AG09309 (cell line): ENCODE measurements at regions not wholly inside any gene's neighbourhood (a gene's known extent, or its start where the extent isn't known, plus 50 kb on each side); places are given as distances from the start of the nearest gene placed in this dataset.

Experiments
- DNase-seq: peaks from one replicate; pipeline ENCODE4 v3.0.0-alpha.2; 2010; ENCODE audit warnings: low read depth
- H3K4me3 ChIP-seq: 2 replicates; pipeline ENCODE4 v1.5.1; 2011; ENCODE audit warnings: mild to moderate bottlenecking, low read depth, low read length, moderate library complexity; ENCODE audit not compliant: control insufficient read depth
- TF ChIP-seq, protein P1 (sequence below): IDR thresholded peaks from 2 replicates; pipeline ENCODE4 v1.5.1; 2011; ENCODE audit warnings: mild to moderate bottlenecking, low read depth, low read length, inconsistent platforms; ENCODE audit not compliant: insufficient read depth, control insufficient read depth; ENCODE audit errors: missing control alignments

GRCh38 chr17:77343031-77343800 is 202.4 kb downstream of the SEC14L1 start:
- DNase-seq, result no peak
- H3K4me3 ChIP-seq, result no peak overlapping the region
- TF ChIP-seq, protein P1, sequence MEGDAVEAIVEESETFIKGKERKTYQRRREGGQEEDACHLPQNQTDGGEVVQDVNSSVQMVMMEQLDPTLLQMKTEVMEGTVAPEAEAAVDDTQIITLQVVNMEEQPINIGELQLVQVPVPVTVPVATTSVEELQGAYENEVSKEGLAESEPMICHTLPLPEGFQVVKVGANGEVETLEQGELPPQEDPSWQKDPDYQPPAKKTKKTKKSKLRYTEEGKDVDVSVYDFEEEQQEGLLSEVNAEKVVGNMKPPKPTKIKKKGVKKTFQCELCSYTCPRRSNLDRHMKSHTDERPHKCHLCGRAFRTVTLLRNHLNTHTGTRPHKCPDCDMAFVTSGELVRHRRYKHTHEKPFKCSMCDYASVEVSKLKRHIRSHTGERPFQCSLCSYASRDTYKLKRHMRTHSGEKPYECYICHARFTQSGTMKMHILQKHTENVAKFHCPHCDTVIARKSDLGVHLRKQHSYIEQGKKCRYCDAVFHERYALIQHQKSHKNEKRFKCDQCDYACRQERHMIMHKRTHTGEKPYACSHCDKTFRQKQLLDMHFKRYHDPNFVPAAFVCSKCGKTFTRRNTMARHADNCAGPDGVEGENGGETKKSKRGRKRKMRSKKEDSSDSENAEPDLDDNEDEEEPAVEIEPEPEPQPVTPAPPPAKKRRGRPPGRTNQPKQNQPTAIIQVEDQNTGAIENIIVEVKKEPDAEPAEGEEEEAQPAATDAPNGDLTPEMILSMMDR, result no peak

GRCh38 chr17:77344038-77344437 is 203.3 kb downstream of the SEC14L1 start:
- no peak overlapping the region for H3K4me3 ChIP-seq
- TF ChIP-seq, protein P1, result no peak
- DNase-seq, result no peak

DNA sequence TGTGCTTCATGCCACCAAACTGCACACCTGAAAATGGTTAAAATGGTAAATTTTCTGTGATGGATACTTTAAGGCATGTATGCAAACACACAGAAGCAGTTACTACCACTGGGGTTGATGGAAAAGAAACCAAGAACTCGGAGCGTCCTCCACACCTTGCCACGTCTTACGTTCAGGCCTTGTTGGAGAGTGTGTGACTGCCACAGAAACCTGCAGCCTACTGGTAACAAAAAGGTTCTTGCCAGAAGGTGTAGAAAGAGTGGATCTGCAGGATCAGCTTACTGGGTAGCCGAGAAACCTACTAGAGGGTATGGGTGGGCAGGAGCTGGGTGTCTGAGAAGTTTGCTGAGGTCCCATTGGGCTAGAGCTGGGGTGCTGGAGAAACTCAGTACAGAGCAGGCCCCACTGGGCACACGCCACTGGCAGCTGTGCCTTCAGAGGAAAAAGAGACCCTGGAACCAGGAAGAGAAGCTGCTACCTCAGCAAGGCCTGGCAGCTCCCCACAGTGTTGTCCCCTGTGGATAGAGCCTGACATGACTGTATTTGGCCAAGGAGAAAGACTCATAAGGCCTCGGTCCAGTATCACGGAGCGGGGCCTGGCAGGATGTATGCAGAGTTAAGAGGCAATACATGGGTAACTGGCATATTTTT is 204.6 kb downstream of the SEC14L1 start:
- no peak overlapping the region for H3K4me3 ChIP-seq
- TF ChIP-seq, protein P1, result no peak
- DNase-seq, result no peak

DNA sequence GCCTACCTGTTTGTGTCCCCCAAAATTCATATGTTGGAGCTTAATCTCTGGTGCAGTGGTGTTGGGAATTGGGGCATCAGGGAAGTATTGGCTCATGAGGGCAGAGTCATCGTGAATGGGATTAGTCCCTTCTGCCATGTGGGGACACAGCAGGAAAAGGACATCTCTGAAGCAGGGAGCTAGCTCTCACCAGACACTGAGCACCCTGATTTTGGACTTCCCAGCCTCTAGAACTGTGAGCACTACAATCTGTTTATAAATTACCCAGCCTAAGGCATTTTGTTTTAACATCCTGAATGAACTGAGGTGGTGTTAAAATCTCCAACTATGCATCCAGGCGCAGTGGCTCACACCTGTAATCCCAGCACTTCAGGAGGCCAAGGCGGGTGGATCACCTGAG is 206.0 kb downstream of the SEC14L1 start:
- no peak for DNase-seq
- TF ChIP-seq, protein P1, result no peak
- H3K4me3 ChIP-seq, result no peak overlapping the region

GRCh38 chr17:77347544-77347943 is 206.8 kb downstream of the SEC14L1 start:
- TF ChIP-seq, protein P1, result no peak
- DNase-seq, result no peak
- no peak overlapping the region for H3K4me3 ChIP-seq

- no peak overlapping the region for H3K4me3 ChIP-seq
- DNase-seq, result no peak
- TF ChIP-seq, protein P1, result no peak
Measured at GRCh38 chr17:77349976-77350830, 209.4 kb downstream of the SEC14L1 start.
